Progenitor cell of endocrine pancreas (in vitro differentiated cells): ENCODE measurements at regions not wholly inside any gene's neighbourhood (a gene's known extent, or its start where the extent isn't known, plus 50 kb on each side); places are given as distances from the start of the nearest gene placed in this dataset.

Experiments used
- DNase-seq: peaks from one replicate; pipeline ENCODE4 v3.0.0; 2021; ENCODE audit warnings: low spot score; ENCODE audit not compliant: unreplicated experiment
- H3K27ac Mint-ChIP-seq: 2 replicates; pipeline ENCODE4 v1.8.0; 2021; ENCODE audit warnings: mild to moderate bottlenecking, moderate library complexity, mixed read lengths
- H3K27me3 Mint-ChIP-seq: 2 replicates; pipeline ENCODE4 v1.8.0; 2021; ENCODE audit warnings: mixed read lengths
- H3K36me3 Mint-ChIP-seq: 2 replicates; pipeline ENCODE4 v1.8.0; 2022; ENCODE audit warnings: mixed read lengths; ENCODE audit not compliant: insufficient read depth
- H3K4me1 Mint-ChIP-seq: 2 replicates; pipeline ENCODE4 v1.8.0; 2021; ENCODE audit warnings: low read depth, mixed read lengths
- H3K4me3 Mint-ChIP-seq: 2 replicates; pipeline ENCODE4 v1.8.0; 2021; ENCODE audit warnings: low read depth, mild to moderate bottlenecking, moderate library complexity, mixed read lengths
- H3K9me3 Mint-ChIP-seq: 2 replicates; pipeline ENCODE4 v1.8.0; 2021; ENCODE audit warnings: low read depth, mixed read lengths
- TF ChIP-seq, protein P1 (sequence below): fragments of 200-600 bp; sonication (generic); IDR thresholded peaks from one replicate; pipeline ENCODE4 v1.5.0; 2021; ENCODE audit warnings: antibody characterized with exemption, mild to moderate bottlenecking; ENCODE audit not compliant: unreplicated experiment

- H3K4me1 Mint-ChIP-seq, result no peaks in the 10 kb centered on the region
- no peaks in the 10 kb centered on the region for H3K27me3 Mint-ChIP-seq
- no peak overlapping the region for H3K4me3 Mint-ChIP-seq
- no peak overlapping the region for H3K27ac Mint-ChIP-seq
- TF ChIP-seq, protein P1, sequence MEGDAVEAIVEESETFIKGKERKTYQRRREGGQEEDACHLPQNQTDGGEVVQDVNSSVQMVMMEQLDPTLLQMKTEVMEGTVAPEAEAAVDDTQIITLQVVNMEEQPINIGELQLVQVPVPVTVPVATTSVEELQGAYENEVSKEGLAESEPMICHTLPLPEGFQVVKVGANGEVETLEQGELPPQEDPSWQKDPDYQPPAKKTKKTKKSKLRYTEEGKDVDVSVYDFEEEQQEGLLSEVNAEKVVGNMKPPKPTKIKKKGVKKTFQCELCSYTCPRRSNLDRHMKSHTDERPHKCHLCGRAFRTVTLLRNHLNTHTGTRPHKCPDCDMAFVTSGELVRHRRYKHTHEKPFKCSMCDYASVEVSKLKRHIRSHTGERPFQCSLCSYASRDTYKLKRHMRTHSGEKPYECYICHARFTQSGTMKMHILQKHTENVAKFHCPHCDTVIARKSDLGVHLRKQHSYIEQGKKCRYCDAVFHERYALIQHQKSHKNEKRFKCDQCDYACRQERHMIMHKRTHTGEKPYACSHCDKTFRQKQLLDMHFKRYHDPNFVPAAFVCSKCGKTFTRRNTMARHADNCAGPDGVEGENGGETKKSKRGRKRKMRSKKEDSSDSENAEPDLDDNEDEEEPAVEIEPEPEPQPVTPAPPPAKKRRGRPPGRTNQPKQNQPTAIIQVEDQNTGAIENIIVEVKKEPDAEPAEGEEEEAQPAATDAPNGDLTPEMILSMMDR, result no peak
- H3K36me3 Mint-ChIP-seq, result no peaks in the 10 kb centered on the region
- H3K9me3 Mint-ChIP-seq, result no peaks in the 10 kb centered on the region
- DNase-seq, result no peak
Observed at GRCh38 chr18:29157057-29157780, 980.3 kb upstream of the CDH2 start.

- Mint-ChIP-seq H3K4me1 (no peaks in the 10 kb centered on the region), H3K27ac (no peak overlapping the region), H3K27me3 (no peaks in the 10 kb centered on the region), H3K9me3 (no peaks in the 10 kb centered on the region), H3K36me3 (no peaks in the 10 kb centered on the region), H3K4me3 (no peak overlapping the region)
- TF ChIP-seq, protein P1, result no peak
- DNase-seq, result no peak
Observed at GRCh38 chr18:29156531-29156930, 979.6 kb upstream of the CDH2 start.

DNA sequence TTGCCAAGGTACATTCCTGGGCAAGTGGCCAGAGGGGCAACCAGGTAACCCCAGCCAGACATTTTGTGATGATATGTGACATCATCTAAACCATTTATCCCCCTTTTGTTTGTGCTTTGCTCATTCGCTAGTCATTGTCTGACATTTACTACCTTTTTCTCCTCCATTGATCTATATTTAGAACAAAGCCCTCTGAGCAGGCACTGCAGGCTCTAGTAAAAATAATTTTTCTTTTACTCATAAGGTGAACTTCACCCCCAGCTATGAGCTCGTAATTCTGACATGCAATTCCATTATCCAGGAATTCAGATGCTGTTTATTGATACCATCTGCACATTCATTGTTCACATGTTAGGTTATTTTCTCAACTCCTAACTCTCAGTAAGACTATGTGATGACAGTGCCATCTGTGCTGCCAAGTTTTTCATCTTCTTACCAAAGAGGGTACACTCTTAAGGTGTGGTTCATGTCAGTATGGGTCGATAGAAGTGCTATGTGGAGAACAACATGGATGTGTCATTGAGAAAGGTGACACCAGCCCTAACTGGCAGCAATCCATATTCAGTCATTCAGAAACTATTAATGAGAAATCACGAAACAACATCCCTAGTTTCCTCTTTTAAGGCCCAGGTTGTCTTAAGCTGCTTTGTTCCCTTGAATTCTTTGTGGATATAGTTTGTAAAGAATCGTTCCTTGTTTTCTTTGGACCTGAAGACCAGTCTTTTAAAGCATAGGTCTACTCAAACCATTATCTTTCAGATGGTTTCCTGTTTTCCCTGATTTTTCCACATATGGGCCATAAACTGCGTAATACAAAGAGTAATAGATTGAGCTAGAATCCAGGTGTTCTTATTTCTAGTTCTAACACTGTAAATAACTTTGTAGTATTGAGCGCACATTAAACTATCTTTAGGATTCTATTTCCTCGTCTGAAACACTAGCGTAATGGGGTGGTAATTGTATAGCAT lies 978.1 kb upstream of the CDH2 start:
- no peak for DNase-seq
- no peaks in the 10 kb centered on the region for H3K27me3 Mint-ChIP-seq
- no peaks in the 10 kb centered on the region for H3K36me3 Mint-ChIP-seq
- no peak overlapping the region for H3K27ac Mint-ChIP-seq
- TF ChIP-seq, protein P1, result no peak
- no peaks in the 10 kb centered on the region for H3K4me1 Mint-ChIP-seq
- no peak overlapping the region for H3K4me3 Mint-ChIP-seq
- no peaks in the 10 kb centered on the region for H3K9me3 Mint-ChIP-seq

GRCh38 chr18:29154196-29154757 lies 977.3 kb upstream of the CDH2 start:
- no peak for DNase-seq
- TF ChIP-seq, protein P1, result no peak
- Mint-ChIP-seq H3K4me3 (no peak overlapping the region), H3K27ac (no peak overlapping the region), H3K36me3 (no peaks in the 10 kb centered on the region), H3K27me3 (no peaks in the 10 kb centered on the region), H3K9me3 (no peaks in the 10 kb centered on the region), H3K4me1 (no peaks in the 10 kb centered on the region)

DNA sequence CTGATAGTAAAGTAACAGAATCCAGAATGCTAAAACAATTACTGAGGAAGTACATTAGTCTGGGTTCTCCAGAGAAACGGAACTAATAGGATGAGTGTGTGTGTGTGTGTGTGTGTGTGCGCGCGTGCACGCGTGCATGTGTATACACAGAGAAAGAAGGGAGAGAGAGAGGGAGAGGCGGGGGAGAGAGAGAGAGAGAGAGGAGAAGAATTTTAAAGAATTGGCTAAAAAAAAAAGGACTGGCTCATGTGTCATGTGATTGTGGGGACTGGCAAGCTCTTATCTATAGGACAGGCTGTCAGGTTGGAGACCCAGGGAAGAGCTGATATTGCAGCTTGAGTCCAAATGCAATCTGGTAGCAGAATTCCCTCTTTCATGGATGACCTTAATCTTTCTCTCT lies 976.2 kb upstream of the CDH2 start:
- TF ChIP-seq, protein P1, result no peak
- no peaks in the 10 kb centered on the region for H3K36me3 Mint-ChIP-seq
- no peaks in the 10 kb centered on the region for H3K27me3 Mint-ChIP-seq
- no peaks in the 10 kb centered on the region for H3K4me1 Mint-ChIP-seq
- no peak overlapping the region for H3K4me3 Mint-ChIP-seq
- no peaks in the 10 kb centered on the region for H3K9me3 Mint-ChIP-seq
- peak overlapping the region; percentile 47 for H3K27ac Mint-ChIP-seq
- no peak for DNase-seq
